WI38 (cell line): ENCODE measurements at regions not wholly inside any gene's neighbourhood (a gene's known extent, or its start where the extent isn't known, plus 50 kb on each side); places are given as distances from the start of the nearest gene placed in this dataset.

Experiments used
- H3K4me3 ChIP-seq: 2 replicates; pipeline ENCODE4 v1.5.1; 2011; ENCODE audit warnings: low read depth, mild to moderate bottlenecking, control low read depth, low read length
- TF ChIP-seq, protein P1 (sequence below): IDR thresholded peaks from 2 replicates; pipeline ENCODE4 v1.5.1; 2012; ENCODE audit warnings: low read depth, mild to moderate bottlenecking, control low read depth, low read length

DNA sequence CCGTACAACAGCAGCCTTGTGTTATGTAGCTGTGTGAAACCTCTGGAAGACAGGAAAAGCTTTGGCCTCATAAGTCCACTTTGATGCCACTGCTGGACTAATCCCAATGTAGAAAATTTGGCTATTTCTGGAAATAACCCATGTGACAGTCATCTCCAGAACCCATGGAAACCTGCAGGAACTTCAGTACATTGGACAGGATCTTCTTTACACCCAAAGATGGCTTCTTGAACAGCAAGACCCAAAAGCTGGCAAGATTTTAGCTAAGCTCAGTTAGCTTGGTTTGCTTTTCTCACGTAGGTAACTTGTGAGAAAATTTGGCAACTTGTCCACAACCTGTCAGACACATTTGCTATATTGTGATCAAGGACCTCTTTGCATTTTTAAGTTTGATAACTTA is 74.8 kb upstream of the RCN1 start:
- TF ChIP-seq, protein P1, sequence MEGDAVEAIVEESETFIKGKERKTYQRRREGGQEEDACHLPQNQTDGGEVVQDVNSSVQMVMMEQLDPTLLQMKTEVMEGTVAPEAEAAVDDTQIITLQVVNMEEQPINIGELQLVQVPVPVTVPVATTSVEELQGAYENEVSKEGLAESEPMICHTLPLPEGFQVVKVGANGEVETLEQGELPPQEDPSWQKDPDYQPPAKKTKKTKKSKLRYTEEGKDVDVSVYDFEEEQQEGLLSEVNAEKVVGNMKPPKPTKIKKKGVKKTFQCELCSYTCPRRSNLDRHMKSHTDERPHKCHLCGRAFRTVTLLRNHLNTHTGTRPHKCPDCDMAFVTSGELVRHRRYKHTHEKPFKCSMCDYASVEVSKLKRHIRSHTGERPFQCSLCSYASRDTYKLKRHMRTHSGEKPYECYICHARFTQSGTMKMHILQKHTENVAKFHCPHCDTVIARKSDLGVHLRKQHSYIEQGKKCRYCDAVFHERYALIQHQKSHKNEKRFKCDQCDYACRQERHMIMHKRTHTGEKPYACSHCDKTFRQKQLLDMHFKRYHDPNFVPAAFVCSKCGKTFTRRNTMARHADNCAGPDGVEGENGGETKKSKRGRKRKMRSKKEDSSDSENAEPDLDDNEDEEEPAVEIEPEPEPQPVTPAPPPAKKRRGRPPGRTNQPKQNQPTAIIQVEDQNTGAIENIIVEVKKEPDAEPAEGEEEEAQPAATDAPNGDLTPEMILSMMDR, result no peak
- H3K4me3 ChIP-seq, result no peak overlapping the region

DNA sequence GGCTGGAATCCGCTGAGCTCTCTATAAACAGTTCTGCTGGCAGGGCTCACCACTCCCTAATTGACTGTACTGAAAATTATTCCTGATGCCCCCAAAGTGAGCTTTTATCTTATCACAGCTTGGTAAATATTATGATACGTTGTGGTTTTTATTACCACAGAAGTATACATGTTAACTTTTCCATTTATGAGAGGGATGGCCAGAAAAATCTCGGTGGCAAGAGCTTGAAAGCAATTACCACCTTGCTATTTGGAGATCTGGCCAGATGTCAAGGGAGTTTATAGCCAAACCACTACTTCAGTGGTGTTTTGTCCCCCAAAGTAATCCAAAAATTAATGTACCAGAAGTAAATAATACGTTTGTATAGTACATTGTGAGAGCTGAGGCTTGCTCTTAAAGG is 75.4 kb upstream of the RCN1 start:
- TF ChIP-seq, protein P1, result no peak

DNA sequence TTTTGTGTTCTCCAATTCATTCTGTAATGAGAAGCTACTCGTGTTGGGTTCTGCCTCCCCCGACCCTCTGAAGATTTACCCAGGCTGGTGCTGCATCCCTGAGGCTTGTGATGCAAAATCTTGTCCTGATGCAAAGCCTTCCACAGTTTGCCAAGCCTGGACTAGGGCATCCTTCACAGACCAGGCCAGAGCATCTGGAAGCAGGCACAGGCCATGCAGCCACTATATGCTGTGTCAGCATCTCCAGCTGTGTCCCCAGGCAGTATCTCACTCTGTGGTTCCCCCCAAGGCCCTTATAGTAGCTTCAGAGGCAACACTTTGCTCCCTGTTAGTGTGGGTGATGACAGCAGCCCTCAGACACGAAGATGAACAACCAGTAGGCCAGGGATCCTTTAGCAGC is 77.3 kb upstream of the RCN1 start:
- TF ChIP-seq, protein P1, result no peak
- H3K4me3 ChIP-seq, result no peak overlapping the region

More for the DNA sequence above, 75.4 kb upstream of the RCN1 start:
- H3K4me3 ChIP-seq, result no peak overlapping the region

DNA sequence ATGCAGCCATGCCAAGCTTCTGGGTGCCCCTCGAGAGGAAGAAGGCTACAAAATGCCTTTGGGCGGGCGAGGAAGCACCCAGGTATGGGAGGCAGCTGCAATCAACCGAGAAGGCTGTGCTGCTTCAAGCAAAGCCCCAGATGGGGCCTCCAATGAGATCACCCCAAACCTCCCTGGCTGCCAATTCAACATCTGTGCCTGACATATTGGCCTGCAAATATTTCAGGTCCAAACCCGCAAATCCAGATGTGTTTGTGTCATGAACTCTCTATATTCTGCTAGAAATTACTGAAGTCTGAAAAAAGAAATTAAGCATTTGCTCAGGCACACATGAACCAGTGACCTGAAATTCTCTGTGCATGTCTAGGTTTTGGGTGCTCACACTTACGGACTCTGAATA is 78.8 kb upstream of the RCN1 start:
- no peak overlapping the region for H3K4me3 ChIP-seq
- TF ChIP-seq, protein P1, result no peak

DNA sequence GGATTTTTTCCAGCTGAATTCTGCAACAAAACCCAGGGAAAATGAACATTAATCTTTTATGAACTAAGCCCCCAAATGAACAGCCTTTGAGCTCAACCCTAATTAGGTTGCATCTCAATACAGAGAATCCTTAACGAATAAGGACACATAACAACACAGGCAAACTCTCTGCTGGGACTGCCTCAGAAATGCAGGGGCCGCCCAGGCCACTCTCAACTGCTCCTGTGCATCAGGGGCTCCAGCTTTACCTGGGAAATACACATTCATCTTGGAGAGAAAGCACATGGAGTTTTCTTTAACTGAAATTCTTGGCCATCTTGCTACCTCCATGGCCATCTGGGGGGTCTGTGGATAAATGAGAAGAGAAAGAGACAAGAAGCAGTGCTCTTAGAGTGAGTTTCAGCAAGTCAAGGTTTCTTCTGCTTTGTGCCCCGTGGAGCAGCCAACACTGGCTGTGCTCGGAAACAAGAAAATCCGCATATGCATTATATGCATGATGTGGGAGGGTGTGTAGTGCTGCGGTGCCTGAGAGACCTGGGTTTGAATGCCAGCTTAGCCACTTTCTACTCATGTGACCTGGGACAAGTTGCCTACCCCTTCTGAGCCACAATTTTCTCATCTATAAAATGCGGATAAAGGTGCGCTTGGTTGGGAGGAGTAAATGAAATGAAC is 81.9 kb upstream of the RCN1 start:
- TF ChIP-seq, protein P1, result no peak
- no peak overlapping the region for H3K4me3 ChIP-seq

DNA sequence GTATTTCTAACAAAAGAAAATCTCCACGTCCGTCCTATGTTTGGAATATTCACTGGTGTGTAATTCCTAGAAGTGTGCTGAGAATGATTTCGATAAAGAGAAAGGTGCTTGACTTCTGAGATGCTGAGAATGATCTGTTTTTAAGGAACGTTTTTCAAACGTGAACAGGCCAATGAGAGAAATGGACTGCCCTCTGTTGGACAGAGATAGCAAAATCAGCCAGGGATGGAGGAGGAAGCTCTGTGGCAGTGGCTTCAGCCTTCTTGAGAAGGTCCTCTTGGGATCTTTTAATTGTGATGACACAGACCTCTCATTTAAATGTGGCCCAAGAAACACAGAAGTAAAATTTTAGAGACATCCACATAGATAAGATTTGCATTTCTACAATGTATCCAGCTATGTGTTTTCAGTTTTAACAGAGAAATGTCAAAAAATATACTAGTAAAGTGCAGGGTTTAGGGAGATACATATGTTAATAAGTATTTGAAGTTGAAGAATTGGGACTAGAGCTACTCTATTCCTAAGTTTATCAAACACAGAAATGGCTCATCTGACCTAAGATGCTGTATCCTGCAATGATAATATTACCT is 84.0 kb upstream of the RCN1 start:
- TF ChIP-seq, protein P1, result peak; percentile 64
- H3K4me3 ChIP-seq, result no peak overlapping the region

DNA sequence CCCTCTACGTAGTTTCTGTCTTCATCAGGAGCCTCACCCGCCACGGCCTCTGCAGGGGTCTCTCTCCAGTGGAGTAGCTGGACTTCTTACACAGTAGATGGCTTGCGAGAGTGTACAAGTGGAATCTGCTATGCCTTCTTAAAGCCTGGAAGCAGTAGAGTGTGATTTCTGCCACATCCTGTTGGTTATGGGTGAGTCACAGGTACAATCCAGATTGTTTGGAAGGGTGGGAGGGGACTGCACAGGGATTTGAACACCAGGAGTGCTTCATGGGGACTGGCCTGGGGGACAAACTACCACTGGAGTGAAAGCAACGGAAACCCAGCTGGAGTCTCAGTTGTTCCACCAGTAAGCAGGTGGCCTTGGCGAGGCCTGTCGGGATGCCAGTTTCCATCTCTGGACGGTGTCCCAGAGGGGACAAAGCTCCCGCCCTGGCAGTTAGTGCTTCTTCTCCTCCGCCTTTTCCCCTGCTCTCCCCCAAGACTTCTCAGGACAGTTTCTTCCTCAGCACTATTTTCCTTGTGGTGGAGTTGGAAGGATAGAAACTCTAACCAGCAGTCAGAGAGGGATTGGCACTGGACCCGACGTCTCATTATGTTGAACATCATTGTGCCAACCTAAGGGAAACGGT is 85.0 kb upstream of the RCN1 start:
- TF ChIP-seq, protein P1, result no peak
- H3K4me3 ChIP-seq, result no peak overlapping the region
